Stimulated activated CD4-positive, alpha-beta T cell treated with anti-CD3 and anti-CD28 coated beads, Interleukin-4, amount 100 ng/mL, for 48 hours (primary cell): ENCODE measurements at regions not wholly inside any gene's neighbourhood (a gene's known extent, or its start where the extent isn't known, plus 50 kb on each side); places are given as distances from the start of the nearest gene placed in this dataset.
"Not testable (repeated sequence)": the region's sequence is repeated elsewhere in the genome, so short reads cannot be mapped to it uniquely, and the experiment has no call there.

ENCODE experiments used
- DNase-seq, 2 donors: peaks; one replicate each; pipeline ENCODE4 v3.0.0-alpha.2; 2020; ENCODE audit warnings: low read depth in 2 of 2

- not testable (repeated sequence) for DNase-seq
Measured at GRCh38 chrX:40788698-40789097, 53.4 kb upstream of the MED14 start.

DNA sequence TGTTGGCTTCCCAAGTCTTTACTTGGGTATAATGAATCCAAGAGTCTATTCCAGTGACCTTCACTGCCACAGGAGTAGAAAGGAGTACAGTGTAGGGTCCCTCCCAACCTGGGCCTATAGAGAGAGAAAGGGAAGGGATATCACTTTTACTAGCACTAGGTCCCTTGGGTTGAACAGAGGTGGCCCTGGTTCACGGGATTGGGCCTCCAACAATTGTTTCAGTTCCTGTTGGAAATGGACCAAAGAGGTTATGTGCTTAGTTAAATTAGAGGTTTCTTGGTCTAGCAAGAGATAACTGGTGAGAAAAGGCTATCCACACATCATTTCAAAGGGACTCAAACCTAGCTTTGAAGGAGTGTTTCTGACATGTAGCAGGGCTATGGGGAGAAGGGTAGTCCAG, 57.1 kb upstream of the MED14 start:
- DNase-seq, result no peak

GRCh38 chrX:40794829-40795130, 59.4 kb upstream of the MED14 start:
- DNase-seq, result not testable (repeated sequence)

DNA sequence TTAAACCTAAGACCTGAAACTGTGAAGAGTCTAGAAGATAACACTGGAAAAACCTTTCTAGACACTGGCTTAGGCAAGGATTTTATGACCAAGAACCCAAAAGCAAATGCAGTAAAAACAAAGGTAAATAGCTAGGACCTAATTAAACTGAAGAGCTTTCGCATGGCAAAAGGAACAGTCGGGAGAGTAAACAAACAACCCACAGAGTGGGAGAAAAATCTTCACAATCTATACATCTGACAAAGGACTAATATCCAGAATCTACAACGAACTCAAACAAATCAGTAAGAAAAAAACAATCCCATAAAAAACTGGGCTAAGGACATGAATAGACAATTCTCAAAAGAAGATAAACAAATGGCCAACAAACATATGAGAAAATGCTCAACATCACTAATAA, 64.4 kb upstream of the MED14 start:
- DNase-seq, result not testable (repeated sequence)

GRCh38 chrX:40805404-40805803, 70.1 kb upstream of the MED14 start:
- no peak for DNase-seq

DNA sequence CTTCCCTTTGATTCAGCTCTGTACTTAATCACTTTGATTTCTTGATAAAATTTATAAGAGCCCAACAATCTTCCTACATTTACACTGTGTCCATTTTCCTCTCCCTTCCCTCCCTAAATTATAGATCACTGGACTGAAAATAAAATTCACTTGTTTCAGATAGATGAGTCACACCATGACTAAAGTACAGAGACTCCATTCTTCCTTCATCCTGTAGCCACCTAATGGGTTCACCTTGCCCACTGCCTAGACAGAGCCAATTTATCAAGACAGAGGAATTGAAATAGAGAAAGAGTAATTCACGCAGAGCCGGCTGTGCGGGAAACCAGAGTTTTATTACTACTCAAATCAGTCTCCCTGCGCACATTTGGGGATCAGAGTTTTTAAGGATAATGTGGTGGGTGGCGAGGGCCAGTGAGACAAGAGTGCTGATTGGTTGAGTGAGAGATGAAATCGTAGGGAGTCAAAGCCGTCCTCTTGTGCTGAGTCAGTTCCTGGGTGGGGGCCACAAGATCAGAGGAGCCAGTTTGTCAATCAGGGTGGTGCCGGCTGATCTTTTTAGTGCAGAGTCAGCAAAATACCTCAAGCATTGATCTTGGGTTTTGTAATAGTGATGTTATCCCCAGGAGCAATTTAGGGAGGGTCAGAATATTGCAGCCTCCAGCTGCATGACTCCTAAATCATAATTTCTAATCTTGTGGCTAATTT, 71.3 kb upstream of the MED14 start:
- no peak for DNase-seq

GRCh38 chrX:40807384-40807783, 72.0 kb upstream of the MED14 start:
- DNase-seq, result no peak

DNA sequence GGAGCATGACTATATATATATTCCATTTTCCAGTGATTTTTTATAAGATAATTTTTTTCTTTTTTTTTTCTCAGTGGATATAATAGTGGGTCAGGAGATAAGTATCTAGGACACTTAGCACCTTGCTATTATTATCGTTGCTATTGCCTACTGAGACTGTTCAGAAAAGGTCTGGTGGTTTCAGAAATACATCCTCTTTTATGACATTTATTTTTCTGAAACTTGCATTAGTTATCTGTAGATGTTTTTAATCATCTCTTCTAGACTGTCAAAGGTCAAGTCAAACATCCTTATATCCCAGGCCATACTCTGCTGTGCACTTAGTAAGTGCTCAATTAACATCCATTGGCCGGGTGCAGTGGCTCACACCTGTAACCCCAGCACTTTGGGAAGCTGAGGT, 72.9 kb upstream of the MED14 start:
- no peak for DNase-seq

DNA sequence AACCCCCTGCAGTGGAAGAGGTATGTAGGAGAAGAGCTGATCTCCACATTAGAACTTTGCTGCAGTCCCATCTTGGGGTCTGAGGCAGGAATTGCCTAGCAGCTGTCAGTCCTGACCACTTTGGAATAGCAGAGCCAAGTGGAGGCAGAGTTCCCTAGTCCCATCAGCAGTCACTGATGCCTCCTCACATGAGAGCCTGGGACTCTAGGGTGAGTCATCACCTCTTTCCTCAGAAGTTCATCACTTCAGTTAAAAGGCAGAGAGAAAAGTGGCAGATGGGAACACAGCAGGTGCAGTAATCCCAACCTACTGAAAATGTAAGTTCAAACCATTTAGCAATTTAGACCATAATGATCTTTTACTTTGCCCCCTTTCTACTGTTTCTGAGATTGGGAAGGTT, 73.9 kb upstream of the MED14 start:
- no peak for DNase-seq

DNA sequence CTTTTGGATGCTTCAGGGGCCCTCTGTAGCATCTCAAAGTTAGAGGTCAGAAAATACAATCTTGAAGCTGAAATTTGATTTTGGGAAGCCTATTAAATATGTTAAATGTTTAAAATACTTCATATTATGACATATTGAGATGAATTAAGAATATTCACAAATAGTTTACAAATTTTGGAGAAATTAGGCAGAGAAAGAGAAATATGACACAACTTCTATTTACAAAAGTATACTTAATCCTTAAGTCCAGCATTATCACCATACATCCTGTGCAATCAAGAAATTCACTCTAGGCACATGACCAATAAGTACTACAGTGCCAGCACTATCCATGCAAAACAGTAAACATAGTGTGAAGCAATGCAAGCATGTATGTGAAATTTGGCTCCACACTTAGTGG, 79.7 kb upstream of the MED14 start:
- DNase-seq, result not testable (repeated sequence)

GRCh38 chrX:40816906-40817305, 81.6 kb upstream of the MED14 start:
- DNase-seq, result no peak

DNA sequence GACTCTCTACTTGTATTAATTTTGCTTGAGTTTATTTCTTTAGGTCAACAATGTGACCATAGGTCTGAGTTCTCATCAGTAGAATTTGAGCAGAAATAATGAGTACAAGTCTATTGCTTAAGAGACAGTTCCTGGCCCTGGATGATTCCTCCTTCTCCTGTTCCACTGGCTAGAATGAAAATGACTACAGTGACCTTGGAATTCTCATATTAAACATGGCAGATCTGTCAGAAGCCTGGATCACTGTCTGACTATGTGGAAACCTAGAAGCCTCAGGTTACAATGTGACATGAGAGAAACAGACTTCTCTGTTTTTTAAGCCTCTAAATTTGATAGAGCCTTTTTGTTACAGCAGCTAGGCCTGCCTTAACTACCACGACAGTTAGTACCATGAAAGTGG, 82.9 kb upstream of the MED14 start:
- no peak for DNase-seq

- DNase-seq, result no peak
Measured at GRCh38 chrX:40821780-40822179, 86.4 kb upstream of the MED14 start.

DNA sequence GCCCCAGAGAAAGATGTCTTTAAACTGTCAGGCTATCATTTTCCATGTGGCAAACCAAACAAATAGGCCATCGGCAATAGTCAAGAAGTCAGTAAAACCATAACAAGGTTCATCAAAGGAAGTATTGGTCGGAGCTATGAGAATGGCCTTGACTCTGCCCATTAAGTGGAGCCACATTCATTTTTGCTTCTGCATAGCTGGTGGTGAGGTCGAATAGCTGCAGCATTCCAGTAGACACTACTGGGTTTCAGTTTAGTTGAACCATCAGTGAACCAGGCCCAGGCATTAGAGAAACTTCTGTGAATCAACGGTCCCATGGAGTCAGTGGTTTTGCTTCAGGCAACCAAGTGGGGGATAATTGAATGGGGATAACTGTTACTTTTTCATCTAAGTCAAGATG, 92.0 kb upstream of the MED14 start:
- no peak for DNase-seq

DNA sequence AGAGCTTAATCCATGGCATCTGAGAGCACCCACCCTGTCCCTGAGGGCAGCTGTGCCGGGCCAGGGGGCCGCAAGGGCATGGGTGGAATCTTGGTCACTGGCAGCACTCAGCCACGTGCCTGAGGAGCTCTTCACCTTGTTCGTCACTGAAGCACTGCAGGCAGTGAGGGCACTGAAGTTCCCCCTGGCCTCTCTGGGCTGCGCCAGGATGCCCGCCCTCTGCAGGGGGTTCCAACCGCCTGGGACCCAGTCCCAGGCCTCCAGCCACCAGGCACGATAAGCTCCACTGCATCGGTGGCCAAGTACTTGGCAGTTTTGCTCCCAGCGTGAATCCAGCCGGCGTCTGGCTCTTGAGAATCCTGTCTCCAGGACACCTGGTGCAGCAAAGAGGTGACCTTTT, 96.4 kb upstream of the MED14 start:
- DNase-seq, result no peak

GRCh38 chrX:40832723-40833122, 97.4 kb upstream of the MED14 start:
- DNase-seq, result no peak

DNA sequence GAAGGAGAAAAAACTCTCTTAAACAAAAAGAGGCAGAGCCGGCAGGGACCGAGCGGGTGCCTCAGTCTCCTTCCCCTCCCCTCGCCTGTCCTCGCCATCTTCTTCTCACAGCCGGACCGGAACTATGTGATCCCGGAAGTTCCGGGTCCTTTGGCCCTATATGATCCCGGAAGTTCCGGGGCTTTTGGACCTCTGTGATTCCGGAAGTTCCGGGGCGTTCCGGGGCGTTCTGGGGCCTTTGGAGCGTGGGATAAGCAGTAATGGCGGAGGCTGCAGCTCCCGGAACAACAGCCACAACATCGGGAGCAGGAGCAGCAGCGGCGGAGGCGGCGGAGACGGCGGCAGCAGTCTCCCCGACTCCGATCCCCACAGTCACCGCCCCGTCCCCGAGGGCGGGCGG, 98.9 kb upstream of the MED14 start:
- no peak for DNase-seq

DNA sequence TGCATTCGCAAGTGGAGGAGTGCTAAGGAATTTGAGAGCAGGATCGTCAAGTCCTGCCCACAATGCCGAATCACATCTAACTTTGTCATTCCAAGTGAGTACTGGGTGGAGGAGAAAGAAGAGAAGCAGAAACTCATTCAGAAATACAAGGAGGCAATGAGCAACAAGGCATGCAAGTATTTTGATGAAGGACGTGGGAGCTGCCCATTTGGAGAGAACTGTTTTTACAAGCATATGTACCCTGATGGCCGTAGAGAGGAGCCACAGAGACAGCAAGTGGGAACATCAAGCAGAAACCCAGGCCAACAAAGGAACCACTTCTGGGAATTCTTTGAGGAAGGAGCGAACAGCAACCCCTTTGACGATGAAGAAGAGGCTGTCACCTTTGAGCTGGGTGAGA, 100.2 kb upstream of the MED14 start:
- DNase-seq, result no peak

- no peak for DNase-seq
Measured at GRCh38 chrX:40843643-40844042, 108.3 kb upstream of the MED14 start.

DNA sequence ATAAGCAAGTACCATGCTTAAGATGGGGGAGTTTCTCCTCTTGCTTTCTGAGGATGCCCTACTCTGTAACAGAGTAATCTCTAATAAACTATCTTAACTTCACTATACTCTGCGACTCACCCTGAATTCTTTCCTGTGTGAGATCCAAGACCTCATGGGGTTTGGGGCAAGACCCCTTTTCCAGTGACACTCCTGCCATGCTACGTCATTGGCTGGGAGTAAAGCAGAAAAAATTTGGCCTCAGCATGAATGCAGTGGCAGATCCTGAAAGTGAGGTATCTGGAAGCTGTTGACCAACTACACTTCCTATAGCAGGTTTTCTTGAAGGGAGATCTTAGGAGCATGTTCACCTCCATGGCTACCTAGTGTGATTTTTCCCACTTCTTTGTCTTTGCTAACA, 109.1 kb upstream of the MED14 start:
- DNase-seq, result no peak

- DNase-seq, result no peak
Measured at GRCh38 chrX:40845331-40845911, 110.1 kb upstream of the MED14 start.

DNA sequence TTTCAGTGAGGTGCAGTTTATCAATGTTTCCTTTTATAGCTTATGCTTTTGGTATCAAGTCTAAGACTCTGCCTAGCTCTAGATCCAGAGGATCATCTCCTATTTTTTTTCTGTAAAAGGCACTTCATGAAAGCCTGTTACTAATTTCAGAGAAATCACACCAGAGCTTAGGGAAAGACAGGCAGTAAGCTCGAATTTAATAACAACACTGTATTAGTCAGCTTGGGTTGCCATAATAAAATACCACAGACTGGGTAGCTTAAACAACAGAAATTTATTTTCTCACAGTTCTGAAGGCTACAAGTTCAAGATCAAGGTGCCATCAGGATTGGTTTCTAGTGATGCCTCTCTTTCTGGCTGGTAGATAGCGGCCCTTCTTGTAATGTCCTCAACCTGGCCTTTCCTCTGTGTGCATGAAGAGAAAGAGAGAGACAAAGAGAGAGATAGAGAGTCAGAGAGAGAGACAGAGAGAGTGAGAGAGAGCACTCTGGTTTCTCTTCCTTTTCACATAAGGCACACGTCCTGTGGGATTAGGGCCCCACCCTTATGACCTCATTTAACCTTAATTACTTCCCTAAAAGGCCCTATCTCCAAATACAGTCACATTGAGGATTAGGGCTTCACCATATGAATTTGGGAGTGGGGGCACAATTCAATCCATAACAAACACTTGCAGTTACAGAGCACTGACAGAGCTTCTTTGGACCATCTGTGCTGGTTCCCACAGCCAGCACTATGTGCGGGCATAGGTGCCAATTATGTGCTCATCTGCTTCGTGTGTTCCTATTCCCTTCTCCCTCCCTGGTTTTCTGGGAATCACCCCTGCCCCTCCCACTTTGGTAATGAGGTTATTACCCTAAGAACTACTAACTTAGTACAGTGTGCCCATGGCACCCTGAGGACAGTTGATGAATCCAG, 114.8 kb upstream of the MED14 start:
- DNase-seq, result no peak

DNA sequence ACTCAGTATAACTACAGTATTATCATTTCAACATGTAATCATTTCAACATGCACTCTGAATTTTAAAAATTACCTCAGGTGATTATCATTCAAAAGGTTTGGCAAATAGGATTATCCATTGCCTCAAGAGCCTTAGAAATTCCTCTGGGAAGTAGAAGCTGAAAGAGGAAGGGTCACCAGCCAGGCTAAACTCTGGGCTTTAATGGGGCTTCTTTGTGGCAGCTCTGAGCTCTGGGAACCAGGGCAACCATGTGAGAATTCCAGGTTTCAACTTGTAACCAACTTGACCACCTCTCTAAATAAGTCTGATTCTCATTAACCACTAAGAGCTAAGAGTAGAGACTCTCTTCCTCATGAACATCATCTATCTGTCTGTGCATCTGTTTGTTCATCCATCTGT, 117.2 kb upstream of the MED14 start:
- no peak for DNase-seq
